ENCODE measurements at regions not wholly inside any gene's neighbourhood (a gene's known extent, or its start where the extent isn't known, plus 50 kb on each side); places are given as distances from the start of the nearest gene placed in this dataset.

GRCh38 chr1:243943671-243944428 is 93.8 kb upstream of the AKT3 start:
- DNase-seq: no peak

- DNase-seq: no peak
Observed at GRCh38 chr1:243942196-243943150, 92.4 kb upstream of the AKT3 start.

DNA sequence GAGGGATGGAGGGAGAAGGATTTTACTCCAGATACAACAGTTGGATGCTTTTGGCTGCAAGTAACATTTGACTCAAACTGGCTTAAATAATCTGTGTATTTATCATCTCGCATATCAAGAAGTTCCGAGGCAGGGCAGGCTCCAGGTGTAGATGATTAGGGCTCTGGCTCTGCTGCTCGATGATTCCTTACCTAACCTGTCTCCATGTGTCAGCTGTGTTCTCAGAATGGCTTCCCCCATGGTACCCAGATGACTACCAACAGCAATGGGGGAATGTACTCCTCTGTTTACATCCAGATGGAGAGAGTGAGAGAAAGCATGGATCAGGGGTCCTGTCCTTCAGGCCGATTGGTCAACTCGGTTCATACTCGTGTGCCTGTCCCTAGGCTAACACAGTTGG is 90.4 kb upstream of the AKT3 start:
- no peak for DNase-seq

DNA sequence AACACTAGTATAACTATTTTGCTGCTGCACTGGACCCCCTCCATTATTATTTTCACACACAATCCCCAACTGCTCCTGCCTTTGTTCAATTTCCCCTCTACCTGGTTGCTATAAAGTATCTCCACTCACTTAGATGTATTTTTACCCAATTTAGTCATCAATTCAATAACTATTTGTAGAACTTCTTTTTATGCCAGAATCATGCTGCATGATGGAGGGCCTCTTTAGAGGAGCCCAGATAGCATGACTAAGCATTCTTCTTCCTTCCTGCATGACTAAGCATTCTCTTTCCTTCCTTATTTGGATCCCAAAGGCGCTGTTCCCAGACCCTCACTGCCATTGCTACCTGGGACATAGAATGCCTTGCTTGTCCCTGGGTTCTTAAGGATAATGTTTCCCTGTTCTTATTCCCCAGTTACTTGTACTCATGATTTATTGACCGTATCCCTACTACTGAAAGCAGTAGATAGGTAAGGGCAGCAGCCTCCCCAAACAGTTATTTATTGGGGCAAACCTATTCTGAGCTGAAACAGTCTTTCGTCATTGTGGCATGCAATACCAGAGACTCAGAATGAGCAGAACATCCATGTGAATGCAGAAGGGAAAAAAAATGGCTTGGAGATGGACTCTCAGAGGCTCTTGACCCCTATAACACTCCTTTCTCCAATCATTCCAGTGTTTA is 89.3 kb upstream of the AKT3 start:
- DNase-seq: no peak

DNA sequence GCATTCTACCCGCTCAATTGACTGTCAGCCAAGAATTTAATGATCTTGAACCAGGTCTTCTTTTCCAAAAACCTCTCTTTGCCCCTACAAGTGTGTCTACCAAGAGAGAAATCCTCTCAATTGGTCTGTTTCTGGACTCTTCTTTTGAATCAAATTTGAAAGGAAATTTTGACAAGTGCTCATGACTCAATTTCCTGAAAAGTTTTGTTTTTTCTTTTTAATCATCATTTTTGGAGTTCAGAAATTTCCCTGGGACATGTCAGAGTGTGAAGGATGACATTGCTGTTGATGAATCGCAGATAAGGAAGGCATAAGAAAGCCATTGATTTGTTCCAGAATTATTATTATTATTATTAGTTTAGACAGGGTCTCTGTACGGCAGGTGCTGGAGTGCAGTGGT is 88.2 kb upstream of the AKT3 start:
- no peak for DNase-seq

- no peak for DNase-seq
Observed at GRCh38 chr1:243933495-243933894, 83.5 kb upstream of the AKT3 start.

DNA sequence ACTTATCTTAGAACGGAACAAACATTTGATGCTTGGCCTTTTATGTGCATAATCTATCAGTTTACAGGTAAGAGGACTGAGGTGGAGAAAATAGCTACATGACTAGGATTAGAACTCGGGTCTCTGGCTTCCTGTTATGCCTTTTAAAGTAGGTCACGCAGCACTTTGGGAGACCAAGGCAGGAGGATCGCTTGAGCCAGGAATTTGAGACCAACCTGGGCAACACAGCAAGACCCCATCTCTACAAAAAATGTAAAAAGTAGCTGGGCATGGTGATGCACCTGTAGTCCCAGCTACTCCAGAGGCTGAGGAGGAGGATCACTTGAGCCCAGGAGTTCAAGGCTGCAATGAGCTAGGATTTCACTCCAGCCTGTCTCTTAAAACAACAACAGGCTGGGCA is 81.9 kb upstream of the AKT3 start:
- DNase-seq: no peak

GRCh38 chr1:243930822-243931671 is 81.0 kb upstream of the AKT3 start:
- DNase-seq: no peak

DNA sequence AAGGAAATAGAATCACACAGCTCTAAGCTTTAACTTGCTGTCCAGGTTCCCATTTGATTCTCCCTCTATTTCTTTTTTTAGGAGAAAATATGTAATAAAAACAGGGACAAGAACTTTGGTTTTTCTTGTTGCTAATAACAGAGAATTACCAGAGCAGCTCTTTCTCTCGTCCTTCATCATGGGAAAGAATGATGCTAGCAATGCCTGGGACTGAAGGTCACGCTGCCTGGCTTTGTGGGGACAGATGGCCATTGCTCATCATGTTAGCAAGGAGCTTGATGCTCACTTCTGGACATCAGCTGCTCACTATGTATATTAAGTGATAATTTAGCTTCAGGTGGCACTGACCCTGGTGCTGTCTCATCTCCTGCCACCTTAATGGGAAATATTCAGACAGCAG is 77.3 kb upstream of the AKT3 start:
- DNase-seq: no peak

DNA sequence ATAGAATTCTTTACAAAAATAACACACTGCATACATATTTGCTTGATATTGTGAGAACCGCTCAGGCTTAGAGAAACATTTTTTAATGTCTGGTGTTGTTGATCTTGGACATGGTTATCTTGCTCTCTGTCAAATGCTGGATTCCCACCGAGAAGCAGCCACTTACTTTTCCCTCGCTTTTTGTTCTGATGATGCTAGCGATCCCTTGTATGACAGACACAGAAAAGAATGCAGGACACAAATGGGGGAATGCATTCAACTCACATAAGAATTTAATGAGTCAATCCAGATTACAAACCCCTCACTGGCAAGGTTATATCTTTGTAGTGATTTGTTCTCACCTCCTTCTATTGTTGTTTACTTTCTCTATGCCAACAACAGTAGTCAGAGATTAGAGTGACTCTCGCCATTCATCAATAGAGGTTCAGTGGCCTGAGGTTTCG is 76.8 kb upstream of the AKT3 start:
- DNase-seq: no peak

- DNase-seq: no peak
Observed at GRCh38 chr1:243926299-243926698, 76.3 kb upstream of the AKT3 start.

- no peak for DNase-seq
Observed at GRCh38 chr1:243924588-243925349, 74.7 kb upstream of the AKT3 start.

- no peak for DNase-seq
Observed at GRCh38 chr1:243924188-243924587, 74.1 kb upstream of the AKT3 start.

DNA sequence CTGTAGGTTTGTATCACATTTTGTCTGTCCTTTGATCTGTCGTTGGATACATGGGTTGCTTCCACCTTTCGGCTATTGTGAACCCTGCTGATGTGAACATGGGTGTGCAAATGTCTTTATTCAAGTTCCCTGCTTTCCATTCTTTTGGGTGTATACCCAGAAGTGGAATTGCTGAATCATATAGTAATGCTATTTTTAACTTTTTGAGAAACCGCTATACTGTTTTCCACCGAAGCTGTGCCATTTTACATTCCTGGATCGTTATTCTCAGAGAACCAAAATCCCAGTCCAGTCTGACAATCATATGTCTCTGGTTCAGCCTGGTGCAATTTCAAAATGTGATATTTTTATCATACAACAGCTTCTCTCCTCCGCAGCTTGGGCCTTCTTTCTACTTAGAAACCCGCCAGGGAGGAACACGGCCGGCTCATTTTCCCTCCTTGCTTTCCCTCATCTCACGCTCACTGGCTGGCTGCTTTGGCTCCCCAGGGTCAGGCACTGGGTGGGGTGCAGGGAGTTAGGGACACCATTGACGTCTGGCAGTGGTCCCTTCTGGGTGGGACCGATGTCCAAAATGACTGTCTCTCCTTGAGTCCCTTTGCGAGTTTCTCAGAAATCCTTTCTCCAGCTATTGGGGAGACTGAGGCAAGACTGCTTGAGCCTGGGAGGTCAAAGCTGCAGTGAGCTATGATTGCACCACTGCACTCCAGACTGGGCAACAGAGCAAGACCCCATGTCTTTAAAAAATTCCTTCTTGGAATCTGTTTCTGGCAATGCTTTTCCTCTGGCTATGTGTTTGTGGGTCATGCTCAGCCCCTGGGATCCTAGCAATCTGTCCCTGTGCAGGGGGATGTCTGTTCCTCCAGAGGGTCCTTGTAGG is 73.5 kb upstream of the AKT3 start:
- no peak for DNase-seq

DNA sequence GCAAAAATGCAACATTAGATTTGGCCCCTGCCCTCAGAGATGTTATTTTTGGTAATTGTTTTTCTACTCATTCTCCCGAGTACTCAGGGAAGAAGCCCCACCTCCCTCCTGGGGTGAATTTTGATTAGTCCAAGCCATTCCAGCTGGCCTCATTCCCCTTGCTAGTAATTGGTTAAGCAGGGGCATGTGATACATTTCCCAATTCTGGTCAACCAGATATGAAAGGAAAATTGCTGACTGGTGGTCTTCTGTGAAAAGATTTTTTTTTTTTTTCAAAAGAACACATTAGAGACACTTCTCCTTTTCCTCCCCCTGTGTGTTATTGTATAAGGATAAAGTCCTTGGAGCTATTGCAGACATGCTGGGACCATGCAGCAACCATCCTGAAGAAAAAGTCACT is 71.1 kb upstream of the AKT3 start:
- peak in 1 of 2 experiments; percentile 6 for DNase-seq

DNA sequence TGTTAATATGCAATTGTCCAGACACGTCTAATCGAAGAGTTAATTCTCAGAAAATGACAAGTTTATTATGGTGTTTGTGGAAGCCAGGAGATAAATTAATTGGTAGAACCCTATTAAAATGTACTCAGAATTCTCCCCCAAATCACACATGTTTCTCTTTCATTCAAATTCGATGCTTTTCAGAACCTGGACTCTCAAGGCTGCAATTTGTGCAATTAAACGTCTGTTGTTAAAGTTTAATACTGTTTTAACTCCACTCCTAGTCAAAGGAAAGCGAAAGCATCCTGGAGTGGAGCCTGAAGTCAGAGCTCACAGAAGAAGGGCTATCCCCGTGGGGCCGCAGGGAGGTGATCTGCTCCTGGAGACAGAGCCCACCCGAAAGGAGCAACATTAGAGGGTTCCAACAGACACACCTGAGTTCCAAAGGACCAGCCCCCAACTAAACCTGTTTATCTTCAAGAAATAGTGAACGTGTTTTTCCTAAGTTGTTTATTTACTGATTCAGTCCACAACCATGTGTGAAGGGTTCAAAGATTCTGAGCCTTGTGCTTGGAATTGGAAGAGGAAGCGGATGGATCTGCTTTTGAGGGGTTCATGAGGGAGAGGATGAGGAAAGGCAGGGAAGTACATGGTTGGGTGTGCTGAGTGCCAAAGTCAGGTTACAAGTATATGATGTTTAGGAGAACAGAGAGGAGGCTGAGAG is 68.0 kb upstream of the AKT3 start:
- DNase-seq: no peak

DNA sequence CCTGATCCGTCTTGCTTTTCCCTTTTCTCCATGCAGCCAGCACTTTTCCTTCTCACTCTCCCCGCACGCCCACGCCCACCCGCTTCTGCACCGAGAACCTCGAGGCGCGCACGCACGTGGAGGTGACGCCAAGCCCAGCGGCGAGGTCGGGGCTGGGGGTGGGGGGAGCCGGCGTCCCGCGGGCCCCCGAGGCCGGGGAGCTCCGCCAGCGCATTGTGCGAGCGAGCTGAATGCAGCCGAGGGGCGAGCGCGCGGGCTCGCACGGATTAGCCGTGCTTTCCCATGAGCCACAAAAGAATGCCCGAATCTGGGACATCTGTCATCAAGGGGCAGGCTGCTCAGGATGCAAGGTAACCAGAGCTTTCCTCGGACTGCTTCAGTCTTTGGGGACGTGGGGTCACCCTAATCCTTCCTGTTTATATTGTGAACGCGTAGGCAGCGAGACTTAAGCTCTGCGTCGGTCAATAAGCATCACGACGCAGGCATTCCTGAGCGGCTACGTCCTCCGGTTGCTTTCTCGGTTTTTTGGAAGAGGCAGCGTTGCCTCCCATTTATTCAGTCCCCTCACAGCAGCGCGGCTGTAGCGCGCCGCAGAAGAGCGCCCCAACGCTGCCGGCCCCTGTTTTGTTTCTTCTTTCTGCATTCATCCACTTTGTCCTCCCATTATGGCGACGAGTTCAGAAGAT is 67.3 kb upstream of the AKT3 start:
- DNase-seq: peak in 1 of 2 experiments; percentile 35

- no peak for DNase-seq
Observed at GRCh38 chr1:243916160-243916559, 66.1 kb upstream of the AKT3 start.

GRCh38 chr1:243912347-243912746 is 62.3 kb upstream of the AKT3 start:
- no peak for DNase-seq

All from NCI-H446 (cell line).